Posterior cingulate gyrus (tissue), 11 donors: ENCODE measurements at regions not wholly inside any gene's neighbourhood (a gene's known extent, or its start where the extent isn't known, plus 50 kb on each side); places are given as distances from the start of the nearest gene placed in this dataset.

Source experiments
- DNase-seq, 10 donors: peaks; one replicate each; pipeline versions ENCODE4 v3.0.0 to v3.0.0-alpha.2; 2020 to 2021; ENCODE audit warnings: mixed read lengths in 3 of 10
- intact Hi-C: fragments of 100-400 bp; cut with DNase I; formaldehyde crosslinking; loops from one replicate; pipeline ENCODE4 v1.15.1; 2023

- no peak for DNase-seq
- intact Hi-C loops = no loop called here
Measured at GRCh38 chr10:14468023-14468441, 137.3 kb upstream of the FRMD4A start.

- DNase-seq = no peak
- intact Hi-C loops = no loop called here
Measured at GRCh38 chr10:14466257-14466656, 135.5 kb upstream of the FRMD4A start.

GRCh38 chr10:14460447-14460846 is 129.7 kb upstream of the FRMD4A start:
- DNase-seq = no peak
- intact Hi-C loops = no loop called here

GRCh38 chr10:14459665-14460064 is 128.9 kb upstream of the FRMD4A start:
- intact Hi-C loops = no loop called here
- DNase-seq = no peak

- intact Hi-C loops = no loop called here
- no peak for DNase-seq
Measured at GRCh38 chr10:14456870-14457266, 126.1 kb upstream of the FRMD4A start.

- intact Hi-C loops = no loop called here
- DNase-seq = no peak
Measured at GRCh38 chr10:14456218-14456869, 125.6 kb upstream of the FRMD4A start.

- intact Hi-C loops = no loop called here
- DNase-seq = no peak
Measured at GRCh38 chr10:14454629-14455028, 123.9 kb upstream of the FRMD4A start.

GRCh38 chr10:14454206-14454605 is 123.5 kb upstream of the FRMD4A start:
- no peak for DNase-seq
- intact Hi-C loops = no loop called here

GRCh38 chr10:14453593-14453992 is 122.9 kb upstream of the FRMD4A start:
- DNase-seq = no peak
- intact Hi-C loops = no loop called here

GRCh38 chr10:14451341-14451740 is 120.6 kb upstream of the FRMD4A start:
- intact Hi-C loops = no loop called here
- no peak for DNase-seq

- DNase-seq = no peak
- intact Hi-C loops = no loop called here
Measured at GRCh38 chr10:14450041-14450491, 119.3 kb upstream of the FRMD4A start.

- intact Hi-C loops = no loop called here
Measured at GRCh38 chr10:14449293-14449815, 118.6 kb upstream of the FRMD4A start.

GRCh38 chr10:14448197-14448990 is 117.7 kb upstream of the FRMD4A start:
- intact Hi-C loops = no loop called here
- no peak for DNase-seq

More at GRCh38 chr10:14449293-14449815, 118.6 kb upstream of the FRMD4A start:
- DNase-seq = no peak

- DNase-seq = no peak
- intact Hi-C loops = no loop called here
Measured at GRCh38 chr10:14447094-14447839, 116.5 kb upstream of the FRMD4A start.

GRCh38 chr10:14439451-14440259 is 108.9 kb upstream of the FRMD4A start:
- intact Hi-C loops = no loop called here
- no peak for DNase-seq

GRCh38 chr10:14438576-14438975 is 107.9 kb upstream of the FRMD4A start:
- no peak for DNase-seq
- intact Hi-C loops = no loop called here

- intact Hi-C loops = no loop called here
Measured at GRCh38 chr10:14438057-14438456, 107.3 kb upstream of the FRMD4A start.

GRCh38 chr10:14435976-14436632 is 105.4 kb upstream of the FRMD4A start:
- intact Hi-C loops = no loop called here
- no peak for DNase-seq

More at GRCh38 chr10:14438057-14438456, 107.3 kb upstream of the FRMD4A start:
- no peak for DNase-seq

GRCh38 chr10:14433147-14433546 is 102.4 kb upstream of the FRMD4A start:
- no peak for DNase-seq
- intact Hi-C loops = no loop called here

- intact Hi-C loops = no loop called here
- no peak for DNase-seq
Measured at GRCh38 chr10:14431868-14432267, 101.1 kb upstream of the FRMD4A start.
